NCI-H82 treated with DMSO at 0.1 percent for 48 hours (cell line): ENCODE measurements at regions not wholly inside any gene's neighbourhood (a gene's known extent, or its start where the extent isn't known, plus 50 kb on each side); places are given as distances from the start of the nearest gene placed in this dataset.

Source experiments
- DNase-seq: peaks from one replicate; lab custom pipeline; 2025; ENCODE audit not compliant: unreplicated experiment; lab: John Stamatoyannopoulos, UW

DNA sequence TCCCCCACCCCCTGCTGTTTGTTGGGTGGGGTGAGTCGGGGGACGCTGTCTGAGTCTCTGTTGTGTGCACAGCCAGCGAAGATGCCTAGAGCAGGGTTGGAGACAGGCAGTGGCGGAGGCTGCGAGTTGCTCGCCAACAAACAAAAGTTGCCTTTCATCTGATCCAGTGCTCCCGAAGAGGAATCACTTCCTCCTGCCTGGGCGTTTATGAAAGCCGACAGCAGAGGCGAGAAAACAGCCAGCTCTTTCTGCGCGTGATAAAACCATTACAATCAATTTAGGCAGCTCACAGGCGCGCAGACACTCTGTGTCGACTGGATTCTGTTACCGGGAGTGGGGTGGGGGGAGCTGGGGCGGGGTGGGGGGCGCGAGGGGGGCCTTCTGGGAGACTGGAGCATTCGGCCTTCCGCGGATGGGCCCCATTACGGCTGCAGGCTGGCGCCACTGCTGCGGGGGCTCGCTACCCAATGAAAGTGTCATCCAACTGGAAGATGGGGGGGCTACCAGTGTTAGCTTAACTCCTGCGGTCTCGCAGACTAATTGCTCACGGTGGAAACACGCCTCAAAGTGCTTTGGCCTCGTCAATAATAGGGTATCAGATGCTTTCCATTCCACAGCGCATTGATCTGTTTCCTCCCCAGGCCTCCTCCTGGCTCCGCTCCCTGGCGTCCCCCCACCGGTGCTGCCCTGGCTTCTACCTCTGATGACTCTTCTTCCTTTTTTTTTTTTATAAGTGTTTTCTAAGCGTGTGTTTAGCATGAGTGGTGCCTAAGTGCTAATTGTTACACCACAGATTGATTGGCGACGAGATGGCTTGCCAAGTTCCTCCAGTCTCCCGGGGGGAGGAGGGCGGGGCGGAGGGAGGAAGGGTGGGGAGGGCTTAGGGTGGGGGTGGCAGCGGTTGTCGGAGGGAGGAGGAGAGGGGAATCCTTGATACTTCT, 678.4 kb downstream of the MED13L start:
- DNase-seq: peak; percentile 9

GRCh38 chr12:115597157-115597712, 680.3 kb downstream of the MED13L start:
- no peak for DNase-seq

DNA sequence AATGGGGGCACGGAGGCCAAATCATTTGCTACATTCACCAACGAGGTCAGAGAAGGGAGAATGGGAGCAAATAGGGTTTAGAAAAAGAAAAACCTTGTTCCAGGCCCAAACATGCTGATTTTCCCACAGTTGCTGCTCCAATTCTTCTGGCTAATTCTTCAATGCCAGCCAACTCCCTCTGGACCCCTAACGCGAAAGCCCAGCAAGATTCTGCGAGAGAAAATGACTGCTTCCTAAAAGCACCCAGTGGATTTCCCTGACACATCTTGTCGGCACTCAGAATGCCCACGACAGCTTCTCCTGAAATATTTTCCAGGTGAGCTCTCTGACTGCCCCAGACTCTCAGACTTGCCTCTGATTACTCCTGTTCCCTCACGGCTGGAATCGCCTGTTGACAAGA, 689.4 kb downstream of the MED13L start:
- DNase-seq: no peak

- DNase-seq: no peak
These were observed 693.3 kb downstream of the MED13L start for GRCh38 chr12:115584156-115584555.

DNA sequence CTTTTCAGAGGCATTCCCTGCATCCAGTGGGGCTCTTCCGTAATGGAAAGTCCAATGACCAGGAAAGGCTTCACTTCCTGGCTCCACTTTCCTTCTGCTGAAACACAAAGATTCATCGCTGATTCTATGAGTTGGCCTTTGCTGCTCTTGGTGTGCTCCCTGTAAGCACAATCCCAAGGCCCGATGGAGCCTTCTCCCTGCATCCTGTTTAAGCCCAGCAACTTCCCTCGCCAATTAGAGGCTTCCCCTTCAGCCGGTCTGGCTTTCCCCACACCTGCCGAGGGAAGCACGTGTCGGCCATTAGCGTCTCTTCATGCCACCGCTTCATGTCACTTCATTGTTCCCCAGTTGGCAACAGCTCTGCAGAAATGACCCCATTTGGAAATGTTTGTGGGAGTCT, 693.9 kb downstream of the MED13L start:
- no peak for DNase-seq

- DNase-seq: no peak
These were observed 700.1 kb downstream of the MED13L start for GRCh38 chr12:115577401-115577800.

DNA sequence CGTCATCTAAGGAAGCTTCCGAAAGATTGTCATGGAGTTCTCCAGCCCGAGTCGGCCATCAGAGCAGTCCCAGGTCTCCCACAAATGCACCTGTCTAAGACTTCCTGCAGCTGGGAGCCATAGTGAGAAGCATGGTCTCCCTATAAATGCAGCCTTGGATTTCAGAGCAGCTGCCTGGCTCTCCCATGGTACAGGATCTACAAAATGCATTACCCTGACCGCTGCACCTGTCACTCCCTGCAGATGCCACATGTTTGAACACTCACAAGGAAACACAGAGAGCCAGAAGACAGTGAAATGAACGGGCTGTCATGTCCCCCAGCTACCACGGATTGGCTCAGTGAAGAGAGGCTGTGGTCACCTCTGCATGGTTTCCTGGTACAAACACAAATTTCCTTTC, 702.7 kb downstream of the MED13L start:
- no peak for DNase-seq

DNA sequence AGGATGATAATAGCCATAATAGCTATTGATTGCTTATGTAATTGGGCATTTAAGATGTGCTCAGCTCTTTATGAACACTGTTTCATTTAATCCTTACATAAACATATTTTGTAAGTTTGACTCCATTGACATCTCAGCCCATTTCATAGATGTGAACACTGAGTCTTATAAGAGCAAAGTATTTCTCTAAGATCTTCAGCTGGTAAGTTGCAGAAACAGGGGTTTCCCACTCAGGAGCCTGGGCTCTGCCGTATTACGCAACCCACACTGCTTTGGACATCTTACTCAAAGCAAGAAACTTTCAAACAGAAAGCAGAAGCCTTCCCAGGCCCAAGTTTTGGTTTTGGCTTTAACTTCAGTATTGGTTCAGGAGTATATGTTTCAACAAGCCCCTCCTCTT, 705.1 kb downstream of the MED13L start:
- no peak for DNase-seq

DNA sequence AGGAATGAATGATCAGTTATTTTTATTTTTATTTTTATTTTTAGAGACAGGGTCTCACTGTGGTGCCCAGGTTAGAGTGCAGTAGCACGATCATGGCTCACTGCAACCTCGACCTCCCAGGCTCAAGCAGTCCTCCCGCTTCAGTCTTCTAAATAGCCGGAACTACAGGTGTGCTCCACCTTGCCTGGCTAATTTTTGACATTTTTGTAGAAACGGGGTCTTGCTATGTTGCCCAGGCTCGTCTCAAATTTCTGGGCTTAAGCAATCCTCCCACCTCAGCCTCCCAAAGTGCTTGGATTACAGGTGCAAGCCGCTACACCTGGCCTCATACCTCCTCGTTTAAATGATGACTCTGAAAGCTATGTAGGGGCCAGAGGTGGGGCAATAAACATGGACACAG, 706.0 kb downstream of the MED13L start:
- DNase-seq: no peak

DNA sequence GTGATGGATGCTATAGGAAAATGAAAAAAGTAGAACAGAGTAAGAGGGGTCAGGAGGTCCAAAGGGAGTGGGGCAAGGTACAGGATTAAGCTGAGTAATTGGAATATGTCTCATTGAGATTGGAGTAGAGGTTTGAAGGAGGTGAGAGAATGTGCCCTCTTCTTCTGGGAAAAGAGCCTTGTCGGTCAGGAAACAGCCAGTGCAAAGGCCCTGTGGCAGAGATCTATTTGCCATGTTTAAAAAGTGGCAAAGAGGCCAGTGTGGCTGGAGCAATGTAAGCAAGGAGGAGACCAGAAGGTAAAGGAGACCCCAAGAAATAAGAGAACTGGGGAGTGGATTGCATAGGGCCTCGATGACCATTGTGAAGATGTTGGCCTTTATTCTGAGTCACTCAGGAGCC, 706.5 kb downstream of the MED13L start:
- DNase-seq: no peak

- peak; percentile 51 for DNase-seq
These were observed 707.3 kb downstream of the MED13L start for GRCh38 chr12:115570069-115570777.

DNA sequence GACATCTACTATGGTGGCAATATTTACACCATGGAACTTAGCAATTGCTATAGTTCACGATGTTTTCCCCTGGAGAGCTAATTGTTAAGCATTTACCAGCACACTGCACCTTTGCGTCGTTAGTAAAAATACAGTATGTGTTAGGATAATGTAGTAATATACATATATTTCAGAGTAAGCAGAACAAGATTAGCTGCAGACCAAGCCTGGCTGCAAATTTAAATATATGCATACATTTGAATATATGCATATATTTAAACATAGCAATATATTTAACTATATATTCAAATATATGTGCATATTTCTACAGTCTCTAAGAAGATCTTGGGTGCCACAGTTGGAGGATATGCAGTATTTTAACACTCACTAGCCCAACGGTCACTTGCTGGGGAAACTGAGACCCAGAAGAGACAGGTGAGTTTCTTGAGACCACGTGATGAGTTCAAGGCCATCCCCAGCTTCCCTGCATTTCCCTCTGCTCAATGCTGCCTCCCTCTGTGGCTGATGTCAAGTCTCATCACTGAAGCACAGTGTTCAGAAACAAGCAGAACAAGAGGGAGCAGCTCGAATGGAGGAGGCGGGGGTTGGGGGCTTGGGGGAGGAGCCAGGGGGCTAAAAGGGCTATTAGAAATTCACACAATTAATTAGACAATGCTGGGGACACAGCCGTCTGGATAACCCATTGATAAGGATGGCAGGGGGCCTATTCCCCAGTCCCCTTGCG, 708.0 kb downstream of the MED13L start:
- peak; percentile 35 for DNase-seq

GRCh38 chr12:115558281-115558680, 719.2 kb downstream of the MED13L start:
- no peak for DNase-seq

DNA sequence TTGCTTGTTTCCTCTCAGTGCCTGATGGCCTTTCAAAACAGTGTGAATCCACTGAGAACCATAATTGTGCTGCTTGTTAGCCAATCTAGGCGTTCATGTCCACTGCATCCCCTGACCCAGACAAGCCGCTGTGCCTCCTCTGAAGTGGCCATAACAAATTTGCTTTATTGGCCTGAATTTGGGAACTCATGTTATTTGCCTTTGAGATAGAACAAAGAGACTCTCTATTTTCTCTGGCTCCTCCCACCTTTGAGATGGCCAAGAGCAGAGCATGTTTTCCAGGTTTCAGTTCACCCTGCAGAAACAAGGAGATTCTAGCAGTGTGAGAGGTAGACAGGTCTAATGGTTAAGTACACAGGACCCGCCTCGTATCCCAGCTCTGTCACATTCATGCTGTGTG, 723.9 kb downstream of the MED13L start:
- no peak for DNase-seq

DNA sequence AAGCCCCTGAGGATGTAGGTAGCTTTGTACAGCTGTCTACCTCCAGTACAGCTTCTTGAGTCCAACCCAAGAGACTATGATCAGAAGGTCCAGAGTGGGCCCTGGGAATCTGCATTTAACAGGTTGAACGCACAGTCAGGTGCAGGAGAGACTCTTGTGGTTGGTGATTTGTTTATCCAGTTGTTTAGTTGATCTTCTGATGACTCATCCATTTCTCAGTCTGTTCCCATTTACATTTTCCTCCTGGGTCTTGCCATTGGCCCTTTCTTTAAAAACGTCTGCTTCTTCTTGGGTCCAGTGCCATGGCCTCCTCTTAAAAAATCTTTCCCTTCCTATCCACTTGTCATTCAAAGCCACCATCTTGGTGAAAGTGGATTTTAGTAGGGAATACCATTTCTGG, 734.2 kb downstream of the MED13L start:
- no peak for DNase-seq

DNA sequence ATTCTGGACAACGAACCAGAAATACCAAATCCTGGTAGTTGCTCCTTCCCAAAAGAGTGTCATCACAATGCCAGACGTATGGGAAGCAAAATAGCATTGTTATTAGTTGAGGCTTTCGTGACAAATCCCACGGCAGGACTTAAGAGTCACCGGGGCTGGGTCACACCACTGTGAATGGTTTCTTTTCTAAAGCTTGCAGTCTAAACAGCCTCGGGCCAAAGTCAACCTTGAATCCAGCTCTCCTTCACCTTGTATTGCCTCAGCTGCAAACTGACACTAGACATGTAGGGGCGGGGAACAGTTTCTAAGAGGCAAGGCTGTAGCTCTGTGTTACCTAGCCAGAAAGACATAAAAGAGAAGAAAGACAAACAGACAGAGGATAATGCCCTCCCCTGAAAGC, 734.8 kb downstream of the MED13L start:
- no peak for DNase-seq

GRCh38 chr12:115541891-115542421, 735.5 kb downstream of the MED13L start:
- DNase-seq: no peak

GRCh38 chr12:115528466-115528865, 749.0 kb downstream of the MED13L start:
- DNase-seq: no peak

DNA sequence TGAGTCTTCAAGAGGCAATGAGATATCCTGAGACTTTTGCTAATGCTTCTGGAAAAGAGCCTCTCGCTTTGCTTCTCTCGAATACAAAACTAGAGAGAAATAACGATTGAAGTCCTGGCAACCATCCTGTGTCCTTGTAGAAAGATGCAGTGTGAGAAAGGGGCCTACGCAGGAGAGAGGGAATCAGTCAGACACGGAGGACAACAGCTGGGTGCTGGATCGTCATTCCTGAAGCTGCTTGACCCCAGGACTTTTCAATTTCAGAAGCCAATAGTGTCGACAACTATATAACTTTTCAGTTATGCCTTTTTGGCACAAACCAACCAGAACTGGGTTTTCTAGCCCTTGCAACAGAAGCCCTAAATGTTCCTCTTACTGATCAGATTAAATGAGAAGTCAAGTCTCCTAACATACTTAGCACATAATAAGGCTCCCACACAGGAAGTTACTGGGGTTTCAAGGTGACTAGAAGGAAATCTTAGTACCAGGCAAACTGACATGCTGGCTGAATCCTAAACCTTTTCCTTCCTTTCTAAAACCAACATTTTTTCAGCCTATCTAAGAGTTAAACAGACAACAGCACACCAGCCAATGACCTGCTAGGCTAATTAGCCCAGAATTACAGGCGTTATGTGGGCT, 755.6 kb downstream of the MED13L start:
- DNase-seq: no peak

DNA sequence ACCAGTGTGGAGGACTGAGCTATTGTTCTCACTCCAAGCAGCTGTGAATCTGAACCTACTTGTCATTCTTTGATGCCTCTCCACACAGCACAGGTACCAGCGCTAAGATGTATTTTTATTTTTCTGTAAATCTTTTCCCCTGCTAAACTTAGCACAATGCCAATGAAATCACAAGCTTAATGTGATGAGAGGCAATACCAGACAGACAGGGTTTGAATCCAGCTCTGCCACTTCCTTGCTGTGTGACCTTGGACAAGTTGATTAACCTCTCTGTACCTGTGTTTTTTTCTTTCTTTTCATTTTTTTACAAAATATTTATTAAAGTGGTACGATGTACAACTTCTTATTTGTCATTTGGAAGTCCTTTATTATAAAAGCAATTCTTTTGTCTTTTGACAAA, 757.6 kb downstream of the MED13L start:
- DNase-seq: no peak

- no peak for DNase-seq
These were observed 758.1 kb downstream of the MED13L start for GRCh38 chr12:115519359-115519758.
